Neural progenitor cell (in vitro differentiated cells): ENCODE measurements at regions not wholly inside any gene's neighbourhood (a gene's known extent, or its start where the extent isn't known, plus 50 kb on each side); places are given as distances from the start of the nearest gene placed in this dataset.

Experiments used
- DNase-seq: peaks from one replicate; pipeline ENCODE4 v3.0.0-alpha.2; 2016; ENCODE audit warnings: low spot score
- H2AFZ ChIP-seq: fragments of 200-600 bp; sonication (generic); replicated peaks from 2 replicates; pipeline ENCODE4 v1.6.1; 2016; ENCODE audit warnings: antibody characterized with exemption
- H3F3A ChIP-seq: fragments of 200-600 bp; sonication (generic); 2 replicates; pipeline ENCODE4 v1.6.1; 2016; ENCODE audit warnings: antibody characterized with exemption, low read depth
- H3K27ac ChIP-seq: fragments of 200-600 bp; sonication (generic); 2 replicates; pipeline ENCODE4 v1.5.1; 2016; ENCODE audit warnings: mild to moderate bottlenecking
- H3K27me3 ChIP-seq: fragments of 200-600 bp; sonication (generic); 2 replicates; pipeline ENCODE4 v1.6.1; 2016; ENCODE audit warnings: mild to moderate bottlenecking, moderate library complexity
- H3K36me3 ChIP-seq: fragments of 200-600 bp; sonication (generic); 2 replicates; pipeline ENCODE4 v1.5.1; 2016
- H3K4me1 ChIP-seq: fragments of 200-600 bp; sonication (generic); 2 replicates; pipeline ENCODE4 v1.6.1; 2016; ENCODE audit warnings: mixed run types
- H3K4me2 ChIP-seq: fragments of 200-600 bp; sonication (generic); 2 replicates; pipeline ENCODE4 v1.6.1; 2016
- H3K4me3 ChIP-seq: fragments of 200-600 bp; sonication (generic); 2 replicates; pipeline ENCODE4 v1.5.1; 2016
- H3K79me2 ChIP-seq: fragments of 200-600 bp; sonication (generic); 2 replicates; pipeline ENCODE4 v1.6.1; 2016; ENCODE audit warnings: low read depth
- H3K9ac ChIP-seq: fragments of 200-600 bp; sonication (generic); 2 replicates; pipeline ENCODE4 v1.6.1; 2016
- H3K9me3 ChIP-seq: fragments of 200-600 bp; sonication (generic); 2 replicates; pipeline ENCODE4 v1.5.1; 2016; ENCODE audit warnings: low read depth
- H4K20me1 ChIP-seq: fragments of 200-600 bp; sonication (generic); 2 replicates; pipeline ENCODE4 v1.6.1; 2016; ENCODE audit warnings: low read depth
- H3K27ac Mint-ChIP-seq: 3 replicates; pipeline ENCODE4 v1.8.0; 2021; ENCODE audit warnings: mixed read lengths
- H3K27me3 Mint-ChIP-seq: 2 replicates; pipeline ENCODE4 v1.8.0; 2022; ENCODE audit warnings: low read depth, mild to moderate bottlenecking, inconsistent platforms, moderate library complexity, mixed read lengths; ENCODE audit not compliant: insufficient read depth
- H3K36me3 Mint-ChIP-seq: 3 replicates; pipeline ENCODE4 v1.8.0; 2021; ENCODE audit warnings: mixed read lengths
- H3K4me1 Mint-ChIP-seq: 3 replicates; pipeline ENCODE4 v1.8.0; 2021; ENCODE audit warnings: mixed read lengths
- H3K4me3 Mint-ChIP-seq: 3 replicates; pipeline ENCODE4 v1.8.0; 2021; ENCODE audit warnings: mild to moderate bottlenecking, moderate library complexity, mixed read lengths
- H3K9me3 Mint-ChIP-seq: 3 replicates; pipeline ENCODE4 v1.8.0; 2020; ENCODE audit warnings: mixed read lengths
- EZH2 ChIP-seq: fragments of 200-600 bp; sonication (generic); IDR thresholded peaks from 2 replicates; pipeline ENCODE4 v1.6.1; 2017; ENCODE audit warnings: antibody characterized with exemption, mild to moderate bottlenecking, moderate library complexity
- EZH2phosphoT487 ChIP-seq: fragments of 200-600 bp; sonication (generic); IDR thresholded peaks from 2 replicates; pipeline ENCODE4 v1.6.1; 2017; ENCODE audit warnings: antibody characterized with exemption
- TF ChIP-seq, protein P1 (sequence below): fragments of 200-600 bp; sonication (generic); IDR thresholded peaks from 2 replicates; pipeline ENCODE4 v1.5.1; 2017; ENCODE audit warnings: antibody characterized with exemption, mild to moderate bottlenecking

DNA sequence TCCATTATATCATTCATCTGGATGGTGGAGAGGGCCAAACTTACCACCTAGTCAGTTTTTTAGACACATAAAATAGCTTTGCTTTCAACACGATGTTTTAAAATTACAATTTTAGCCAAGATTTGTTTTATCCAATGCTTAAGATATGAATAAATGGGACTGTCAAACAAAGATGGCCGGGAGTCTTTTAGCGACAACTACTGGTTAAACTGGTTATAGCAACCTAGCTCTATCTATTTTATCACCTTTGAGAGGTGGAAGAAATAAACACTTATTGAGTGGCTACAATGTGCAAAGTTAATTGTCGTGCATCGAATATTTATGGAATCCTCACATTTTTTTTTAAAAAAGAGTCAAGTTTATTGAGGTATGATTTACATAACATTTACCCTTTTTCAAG, 279.8 kb downstream of the MIAT start:
- H3K9me3 Mint-ChIP-seq, result peaks cover 4% of the 10 kb centered on the region
- Histone ChIP-seq H3F3A (peaks cover 7% of the 10 kb centered on the region), H3K4me1 (peaks cover 9% of the 10 kb centered on the region), H3K9ac (no peak overlapping the region), H3K4me2 (no peak overlapping the region), H3K9me3 (peaks cover 7% of the 10 kb centered on the region), H3K79me2 (no peaks in the 10 kb centered on the region), H3K27me3 (no peaks in the 10 kb centered on the region), H3K27ac (no peak overlapping the region), H3K4me3 (no peak overlapping the region), H3K36me3 (no peaks in the 10 kb centered on the region), H2AFZ (no peak overlapping the region), H4K20me1 (no peaks in the 10 kb centered on the region)
- H3K4me1 Mint-ChIP-seq, result peaks cover 9% of the 10 kb centered on the region
- peaks cover 3% of the 10 kb centered on the region for H3K36me3 Mint-ChIP-seq
- peaks cover 17% of the 10 kb centered on the region for H3K27me3 Mint-ChIP-seq
- no peak overlapping the region for H3K27ac Mint-ChIP-seq
- DNase-seq, result no peak
- no peak overlapping the region for H3K4me3 Mint-ChIP-seq
- TF ChIP-seq, protein P1, sequence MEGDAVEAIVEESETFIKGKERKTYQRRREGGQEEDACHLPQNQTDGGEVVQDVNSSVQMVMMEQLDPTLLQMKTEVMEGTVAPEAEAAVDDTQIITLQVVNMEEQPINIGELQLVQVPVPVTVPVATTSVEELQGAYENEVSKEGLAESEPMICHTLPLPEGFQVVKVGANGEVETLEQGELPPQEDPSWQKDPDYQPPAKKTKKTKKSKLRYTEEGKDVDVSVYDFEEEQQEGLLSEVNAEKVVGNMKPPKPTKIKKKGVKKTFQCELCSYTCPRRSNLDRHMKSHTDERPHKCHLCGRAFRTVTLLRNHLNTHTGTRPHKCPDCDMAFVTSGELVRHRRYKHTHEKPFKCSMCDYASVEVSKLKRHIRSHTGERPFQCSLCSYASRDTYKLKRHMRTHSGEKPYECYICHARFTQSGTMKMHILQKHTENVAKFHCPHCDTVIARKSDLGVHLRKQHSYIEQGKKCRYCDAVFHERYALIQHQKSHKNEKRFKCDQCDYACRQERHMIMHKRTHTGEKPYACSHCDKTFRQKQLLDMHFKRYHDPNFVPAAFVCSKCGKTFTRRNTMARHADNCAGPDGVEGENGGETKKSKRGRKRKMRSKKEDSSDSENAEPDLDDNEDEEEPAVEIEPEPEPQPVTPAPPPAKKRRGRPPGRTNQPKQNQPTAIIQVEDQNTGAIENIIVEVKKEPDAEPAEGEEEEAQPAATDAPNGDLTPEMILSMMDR, result no peak
- TF ChIP-seq EZH2phosphoT487, result no peak
- no peak for TF ChIP-seq EZH2

DNA sequence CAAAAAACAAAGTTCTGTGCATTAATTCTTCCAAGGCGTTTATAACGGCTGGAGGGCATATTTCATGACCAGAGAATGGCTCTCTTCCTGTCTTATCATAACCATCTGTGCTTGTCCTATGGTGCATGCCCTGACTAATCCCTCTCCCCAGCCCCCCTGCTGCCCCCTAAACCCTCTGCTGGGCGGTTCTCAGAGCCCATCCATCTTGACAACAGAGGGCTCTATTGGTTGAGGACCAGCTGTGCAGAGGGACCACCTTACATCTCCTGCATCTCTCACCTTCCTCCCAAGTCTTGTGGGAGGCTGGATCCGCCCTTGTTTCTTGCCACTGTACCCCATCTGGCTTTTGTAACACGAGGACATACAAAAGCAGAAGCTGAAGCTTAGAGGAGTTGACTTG, 282.1 kb downstream of the MIAT start:
- H4K20me1 ChIP-seq, result no peaks in the 10 kb centered on the region
- H3K36me3 ChIP-seq, result no peaks in the 10 kb centered on the region
- TF ChIP-seq, protein P1, result no peak
- no peak for TF ChIP-seq EZH2
- no peak for TF ChIP-seq EZH2phosphoT487
- no peak overlapping the region for H3K9ac ChIP-seq
- H3K4me1 ChIP-seq, result peaks cover 17% of the 10 kb centered on the region
- H3K4me2 ChIP-seq, result no peak overlapping the region
- H3K79me2 ChIP-seq, result no peaks in the 10 kb centered on the region
- H3K9me3 Mint-ChIP-seq, result peaks cover 4% of the 10 kb centered on the region
- H3K9me3 ChIP-seq, result peaks cover 7% of the 10 kb centered on the region
- no peaks in the 10 kb centered on the region for H3K27me3 ChIP-seq
- H3F3A ChIP-seq, result peaks cover 15% of the 10 kb centered on the region
- no peak overlapping the region for H3K4me3 Mint-ChIP-seq
- peak overlapping the region; percentile 23 for H3K27ac Mint-ChIP-seq
- H2AFZ ChIP-seq, result no peak overlapping the region
- H3K27ac ChIP-seq, result no peak overlapping the region
- no peak for DNase-seq
- peaks cover 18% of the 10 kb centered on the region for H3K27me3 Mint-ChIP-seq
- no peak overlapping the region for H3K4me3 ChIP-seq
- H3K36me3 Mint-ChIP-seq, result peaks cover 3% of the 10 kb centered on the region
- peaks cover 26% of the 10 kb centered on the region for H3K4me1 Mint-ChIP-seq

DNA sequence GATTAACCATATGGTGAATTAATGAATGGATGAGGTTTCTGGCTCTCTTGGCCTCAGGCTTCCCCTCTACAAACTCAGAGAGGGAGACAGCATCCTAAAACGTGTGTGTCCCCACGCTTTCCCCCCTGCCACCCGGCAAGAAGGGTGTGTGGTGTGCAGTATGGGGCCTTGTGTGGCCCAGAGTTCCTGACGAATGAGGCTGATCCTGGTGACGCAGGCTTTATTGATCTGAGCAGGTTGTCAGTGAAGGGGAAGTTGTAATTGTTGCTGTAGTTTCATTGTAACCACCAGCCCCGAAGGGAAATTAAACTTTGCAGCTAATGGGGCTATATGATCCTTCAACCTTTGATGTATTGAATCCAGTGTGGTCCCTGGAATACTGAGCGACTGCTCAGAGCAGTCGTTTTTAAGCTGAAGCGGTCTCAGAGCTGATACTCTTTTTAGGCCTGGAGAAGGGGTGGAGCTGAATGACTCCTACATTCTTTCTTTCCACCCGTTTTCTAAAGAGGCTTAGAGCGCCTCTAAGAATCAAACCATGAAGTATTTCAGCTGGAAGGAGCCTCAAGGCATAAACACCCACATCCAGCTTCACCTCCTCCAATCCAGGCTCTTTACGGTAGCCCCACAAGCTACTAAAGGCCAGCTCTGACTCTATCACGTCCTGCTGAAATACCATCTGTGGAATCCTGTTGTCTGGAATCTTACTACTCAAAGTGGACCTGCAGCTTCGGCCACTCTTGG, 284.7 kb downstream of the MIAT start:
- Histone ChIP-seq H4K20me1 (no peaks in the 10 kb centered on the region), H3K27ac (no peak overlapping the region), H3K4me1 (peaks cover 17% of the 10 kb centered on the region), H3K27me3 (no peaks in the 10 kb centered on the region), H3K36me3 (no peaks in the 10 kb centered on the region), H2AFZ (no peak overlapping the region), H3K9ac (no peak overlapping the region), H3K4me2 (peak overlapping the region; percentile 40), H3K4me3 (no peak overlapping the region), H3K9me3 (peaks cover 7% of the 10 kb centered on the region), H3K79me2 (no peaks in the 10 kb centered on the region), H3F3A (peaks cover 15% of the 10 kb centered on the region)
- peaks cover 3% of the 10 kb centered on the region for H3K36me3 Mint-ChIP-seq
- H3K27ac Mint-ChIP-seq, result peak overlapping the region; percentile 35
- peaks cover 6% of the 10 kb centered on the region for H3K9me3 Mint-ChIP-seq
- DNase-seq, result peak; percentile 63
- H3K4me3 Mint-ChIP-seq, result no peak overlapping the region
- H3K4me1 Mint-ChIP-seq, result peaks cover 34% of the 10 kb centered on the region
- no peak for TF ChIP-seq EZH2phosphoT487
- TF ChIP-seq, protein P1, result no peak
- TF ChIP-seq EZH2, result no peak
- H3K27me3 Mint-ChIP-seq, result peaks cover 21% of the 10 kb centered on the region
